ENCODE measurements at regions not wholly inside any gene's neighbourhood (a gene's known extent, or its start where the extent isn't known, plus 50 kb on each side); places are given as distances from the start of the nearest gene placed in this dataset.

DNA sequence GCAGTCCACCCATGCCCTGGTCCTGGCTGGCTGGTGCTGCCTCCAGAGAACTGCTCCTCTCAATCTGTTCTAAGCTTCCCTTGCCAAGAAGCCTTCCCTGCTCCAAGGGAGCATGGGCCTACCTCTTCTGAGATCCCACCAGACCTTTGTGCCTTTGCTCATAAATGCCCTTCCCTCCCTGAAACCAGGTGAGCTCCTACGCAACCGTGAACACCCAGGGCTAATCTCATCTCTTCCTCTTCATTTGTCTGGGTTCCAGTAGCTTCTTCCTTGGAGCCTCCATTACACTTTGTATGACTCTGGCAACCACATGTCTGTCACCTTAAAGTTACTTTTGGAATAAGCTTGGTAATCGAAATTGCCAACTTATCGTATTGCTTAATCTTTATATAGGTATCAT lies 270.6 kb downstream of the PBX3 start:
- DNase-seq (ENCODE audit: low spot score) = no peak

GRCh38 chr9:126020836-126021235 lies 273.7 kb downstream of the PBX3 start:
- DNase-seq (ENCODE audit: low spot score) = no peak

GRCh38 chr9:126023962-126024361 lies 276.8 kb downstream of the PBX3 start:
- no peak for DNase-seq (ENCODE audit: low spot score)

GRCh38 chr9:126024581-126025230 lies 277.5 kb downstream of the PBX3 start:
- no peak for DNase-seq (ENCODE audit: low spot score)

GRCh38 chr9:126025991-126026390 lies 278.8 kb downstream of the PBX3 start:
- no peak for DNase-seq (ENCODE audit: low spot score)

DNA sequence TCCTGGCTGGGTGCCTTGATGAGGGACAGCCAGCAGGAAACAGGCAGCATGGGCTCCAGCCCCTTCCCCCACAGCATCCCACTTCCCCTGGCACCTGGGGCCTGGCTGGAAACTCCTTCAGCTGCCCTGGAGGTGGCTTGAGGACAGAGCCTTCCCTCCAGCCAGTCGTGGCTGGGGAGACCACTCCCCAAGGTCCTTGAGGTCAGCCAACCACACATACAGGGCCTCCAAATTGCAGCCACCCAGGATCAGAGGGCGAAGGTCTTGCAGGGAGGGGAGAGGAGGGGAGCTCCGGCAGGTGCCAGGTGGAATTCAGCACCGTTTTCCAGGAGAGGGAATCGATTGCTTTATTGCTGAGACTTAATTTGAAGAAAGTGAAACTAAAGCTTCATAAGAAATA lies 280.4 kb downstream of the PBX3 start:
- DNase-seq (ENCODE audit: low spot score) = no peak

GRCh38 chr9:126028746-126029145 lies 281.6 kb downstream of the PBX3 start:
- no peak for DNase-seq (ENCODE audit: low spot score)

- DNase-seq (ENCODE audit: low spot score) = no peak
These were observed 283.5 kb downstream of the PBX3 start for GRCh38 chr9:126030716-126031115.

- no peak for DNase-seq (ENCODE audit: low spot score)
These were observed 283.9 kb downstream of the PBX3 start for GRCh38 chr9:126031116-126031515.

GRCh38 chr9:126032135-126032534 lies 285.0 kb downstream of the PBX3 start:
- DNase-seq (ENCODE audit: low spot score) = no peak

GRCh38 chr9:126033318-126033717 lies 286.1 kb downstream of the PBX3 start:
- no peak for DNase-seq (ENCODE audit: low spot score)

- no peak for DNase-seq (ENCODE audit: low spot score)
These were observed 286.8 kb downstream of the PBX3 start for GRCh38 chr9:126033956-126034355.

DNA sequence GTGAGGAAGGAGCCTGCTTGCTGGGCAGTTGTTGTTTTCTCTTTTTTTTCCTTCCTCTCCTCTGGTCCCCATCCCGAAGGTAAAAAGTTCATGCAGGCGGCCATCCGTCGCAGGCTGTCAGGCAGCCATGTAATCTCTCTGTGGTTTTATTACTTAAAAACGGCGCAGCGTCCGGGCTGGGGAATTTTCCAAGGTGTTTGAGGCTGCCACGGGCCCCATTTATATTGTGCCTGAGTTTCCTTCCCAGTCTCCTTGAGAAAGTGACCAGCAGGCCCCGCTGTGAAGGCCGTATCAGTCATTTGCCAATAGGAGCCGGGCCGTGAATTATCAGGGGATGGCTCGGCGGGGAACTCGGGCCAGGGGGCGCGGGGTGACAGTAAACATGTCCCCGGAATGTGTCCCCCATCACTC lies 289.7 kb downstream of the PBX3 start:
- no peak for DNase-seq (ENCODE audit: low spot score)

DNA sequence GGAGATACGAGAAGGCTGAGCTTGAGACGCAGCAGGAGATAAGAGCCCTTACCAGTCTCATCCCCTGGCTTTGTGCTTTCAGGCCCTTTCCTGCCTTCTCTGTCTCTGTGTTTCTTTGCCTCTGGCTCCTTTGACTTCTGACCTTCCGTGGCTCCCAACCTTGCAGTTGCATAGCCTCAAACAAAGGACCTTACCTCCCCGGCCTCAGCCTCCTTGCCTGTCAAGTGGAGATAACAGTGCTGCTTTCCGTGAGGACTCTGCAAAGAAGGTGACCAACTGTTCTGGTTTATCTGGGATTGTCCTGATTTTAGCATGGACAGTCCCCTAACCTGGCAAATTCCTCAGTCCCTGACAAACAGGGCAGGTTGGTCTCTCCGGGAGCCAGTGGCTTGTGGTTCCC lies 287.8 kb upstream of the MVB12B start:
- DNase-seq (ENCODE audit: low spot score) = no peak

DNA sequence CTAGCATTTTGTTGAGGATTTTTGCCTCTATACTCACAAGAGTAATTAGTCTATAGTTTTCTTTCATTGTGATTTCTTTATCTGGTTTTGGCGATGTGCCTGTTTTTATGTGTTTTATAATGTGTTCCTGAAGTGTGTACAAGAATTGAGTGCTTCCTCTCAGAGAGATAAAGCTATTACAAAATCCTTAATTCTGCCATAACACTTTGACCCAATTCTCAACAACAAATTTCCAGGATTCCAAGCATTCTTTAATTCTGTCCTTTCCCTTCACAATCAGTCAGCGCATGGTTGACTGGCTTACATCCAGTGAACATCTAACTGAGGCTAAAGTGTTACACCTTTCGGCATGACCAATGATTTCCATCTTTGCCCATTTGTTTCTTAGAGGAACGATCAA lies 282.9 kb upstream of the MVB12B start:
- no peak for DNase-seq (ENCODE audit: low spot score)

DNA sequence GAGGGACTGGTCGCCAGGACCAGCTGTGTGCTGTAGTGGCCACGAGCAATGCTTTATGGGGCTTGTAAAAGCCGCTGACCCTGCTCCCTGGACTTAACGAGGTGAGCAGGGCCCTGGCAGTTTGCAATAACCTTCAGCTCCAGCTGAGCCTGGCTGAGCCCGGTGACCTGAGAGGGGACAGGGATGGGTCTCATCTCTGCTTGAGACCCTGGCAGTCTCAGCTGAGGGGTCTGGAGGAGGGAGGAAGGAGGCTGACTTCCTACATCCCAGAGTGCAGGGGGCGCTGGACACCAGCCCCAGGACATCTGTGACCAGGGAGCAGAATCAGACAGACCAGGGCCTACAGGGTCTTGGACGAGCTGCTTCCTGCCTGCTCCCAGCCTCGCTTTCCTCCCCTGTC lies 277.5 kb upstream of the MVB12B start:
- no peak for DNase-seq (ENCODE audit: low spot score)

- DNase-seq (ENCODE audit: low spot score) = peak; percentile 43
These were observed 276.6 kb upstream of the MVB12B start for GRCh38 chr9:126049896-126050604.

DNA sequence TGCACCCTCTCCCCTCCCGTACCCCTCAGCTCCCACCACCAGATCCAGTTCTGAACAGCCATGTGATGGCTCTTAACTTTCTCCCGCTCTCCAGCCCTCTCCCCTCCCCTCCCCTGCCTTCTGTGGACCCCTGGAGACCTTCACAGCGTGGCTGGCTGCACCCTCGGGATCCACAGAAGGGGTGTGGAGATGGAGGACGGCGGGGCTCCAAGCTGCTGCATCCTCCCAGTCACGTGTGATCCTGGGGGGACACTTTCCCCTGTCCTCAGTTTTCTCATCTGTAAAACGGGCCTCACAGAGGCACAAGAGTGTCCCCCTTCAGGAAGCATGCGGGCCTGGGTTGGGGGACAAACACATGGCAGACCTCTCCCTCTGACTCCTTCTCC lies 276.0 kb upstream of the MVB12B start:
- DNase-seq (ENCODE audit: low spot score) = no peak

DNA sequence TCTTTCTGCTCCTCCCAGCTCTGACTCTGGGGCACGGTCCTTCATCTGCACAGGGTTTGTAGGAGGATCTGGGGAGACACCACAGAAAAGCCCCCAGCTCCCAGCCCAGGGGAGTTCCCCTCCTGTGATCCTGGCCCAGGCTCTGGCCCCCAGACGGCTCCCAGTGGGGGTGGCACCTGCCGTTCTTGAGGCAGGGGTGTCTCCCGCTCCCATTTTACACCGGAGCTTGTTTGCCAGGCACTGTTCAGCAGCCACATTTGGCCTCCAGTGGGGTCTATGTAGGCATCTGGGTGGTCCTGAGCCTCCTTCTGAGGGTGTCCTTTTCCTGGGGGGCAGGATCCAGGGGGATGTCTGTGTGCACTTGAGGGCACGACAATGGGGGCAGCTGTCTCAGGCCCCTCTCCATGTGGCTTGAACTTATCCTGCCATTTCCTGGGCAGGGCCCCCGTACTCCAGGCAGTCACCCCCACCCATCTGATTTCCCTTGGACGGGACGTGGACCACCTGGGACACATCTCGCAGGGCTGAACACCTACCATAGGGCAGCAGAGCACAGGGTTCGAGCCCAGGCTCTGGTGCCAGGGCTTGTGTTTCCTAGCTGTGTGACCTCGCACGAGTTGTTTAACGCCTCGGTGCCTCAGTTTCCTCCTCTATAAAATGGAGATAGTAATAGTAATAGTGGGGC lies 275.0 kb upstream of the MVB12B start:
- DNase-seq (ENCODE audit: low spot score) = no peak

GRCh38 chr9:126052791-126053190 lies 273.8 kb upstream of the MVB12B start:
- DNase-seq (ENCODE audit: low spot score) = no peak

DNA sequence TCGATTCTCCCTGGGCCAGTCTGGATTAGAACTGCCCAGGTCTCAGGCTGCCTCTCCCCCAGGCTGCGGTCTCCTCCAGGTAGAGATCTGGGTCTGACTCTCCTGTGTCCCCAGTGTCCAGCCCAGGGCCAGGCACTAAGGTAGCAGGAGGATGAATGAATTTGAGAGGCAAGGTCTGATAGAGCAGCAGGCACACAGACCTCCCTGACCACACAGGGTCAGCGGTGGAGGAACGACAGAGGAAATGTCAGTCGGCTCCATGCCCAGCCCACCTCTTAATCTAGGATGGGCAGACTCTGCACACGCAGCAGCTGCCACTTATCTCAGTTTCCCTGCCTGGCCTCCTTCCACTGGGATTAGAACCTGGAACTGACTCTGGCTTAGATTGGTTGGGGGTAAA lies 272.7 kb upstream of the MVB12B start:
- no peak for DNase-seq (ENCODE audit: low spot score)

GRCh38 chr9:126055381-126055985 lies 271.1 kb upstream of the MVB12B start:
- DNase-seq (ENCODE audit: low spot score) = no peak
